ENCODE measurements at regions not wholly inside any gene's neighbourhood (a gene's known extent, or its start where the extent isn't known, plus 50 kb on each side); places are given as distances from the start of the nearest gene placed in this dataset.
A peak's percentile ranks its signal among the peaks of the same experiment; 100 is the strongest.

DNA sequence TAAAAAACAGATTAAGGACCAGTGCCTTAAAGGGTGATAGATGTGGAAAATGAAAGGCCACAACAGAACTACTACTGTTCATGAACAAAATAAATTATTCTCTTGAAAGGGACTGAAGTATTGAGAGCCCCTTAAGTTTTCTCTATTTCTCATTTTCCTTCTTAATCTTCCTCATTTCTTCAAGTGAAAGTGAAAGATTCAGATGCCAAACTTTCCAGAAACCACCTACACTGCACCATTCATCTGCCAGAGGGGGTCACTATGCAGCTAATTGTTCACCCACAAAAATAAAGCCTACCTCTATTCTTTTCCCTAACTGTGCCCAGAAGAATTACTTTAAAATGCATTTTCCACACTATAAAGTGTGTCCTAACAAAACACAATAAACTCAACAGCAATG is 140.1 kb downstream of the NR4A2 start:
- Histone ChIP-seq H3K27ac (ENCODE audit: extremely low read depth, low read depth, low read length) (no peak overlapping the region), H3K79me2 (ENCODE audit: control insufficient read depth, insufficient read depth, low read length) (no peaks in the 10 kb centered on the region), H3K4me1 (replicated peaks in 1 of 2; ENCODE audit: control insufficient read depth in 2 of 2, insufficient read depth in 2 of 2, low read length in 2 of 2) (no peaks in the 10 kb centered on the region), H3K4me2 (ENCODE audit: insufficient read depth, low read length) (no peak overlapping the region), H3K4me3 (no peak overlapping the region), H3K9me1 (ENCODE audit: control insufficient read depth, insufficient read depth, low read length) (no peaks in the 10 kb centered on the region), H2AFZ (ENCODE audit: low read depth, low read length) (no peak overlapping the region), H3K36me3 (ENCODE audit: control insufficient read depth, insufficient read depth, low read length) (no peaks in the 10 kb centered on the region), H3K27me3 (ENCODE audit: control insufficient read depth in 2 of 2, insufficient read depth in 2 of 2, low read length in 2 of 2) (no peaks in the 10 kb centered on the region), H3K9me3 (replicated peaks; ENCODE audit: control insufficient read depth, insufficient read depth, low read depth, low read length) (no peaks in the 10 kb centered on the region; the same call in 1 of the 2 replicates), H4K20me1 (replicated peaks; ENCODE audit: control insufficient read depth, insufficient read depth, low read length) (no peaks in the 10 kb centered on the region), H3K9ac (ENCODE audit: insufficient read depth in 1 of 2, low read depth in 2 of 2, low read length in 2 of 2) (no peak overlapping the region)
- intact Hi-C loops (cut with micrococcal nuclease) (loop anchor here (2.0 to 10.0 kb wide), 4 partner anchors 140 to 1000 kb away; partner anchors contain the start of gene NR4A2), in situ Hi-C loops (cut with MboI) (no loop called here)
- CTCF ChIA-PET (ENCODE audit: low intra/inter-chr PET ratio) = no interaction called here
- DNase-seq (ENCODE audit: extremely low read depth in 1 of 4, low spot score in 3 of 4) = no peak
- FAIRE-seq = no peak
- TF ChIP-seq CTCF (IDR thresholded peaks at IDR 0.05 in 2 of 3, conservative IDR thresholded peaks at IDR 0.05 in 1 of 3; ENCODE audit: insufficient read depth in 2 of 3, low read depth in 1 of 3, low read length in 3 of 3) (peak in 2 of 3 experiments; percentile 4 to 52; a peak in 2 of 6 replicates), RAD21 (CRISPR knock-in tag; conservative IDR thresholded peaks at IDR 0.05 in 1 of 2, IDR thresholded peaks at IDR 0.05 in 1 of 2) (peak; percentile 31 to 55; a peak in 3 of 4 replicates), REST (IDR thresholded peaks at IDR 0.05; ENCODE audit: borderline replicate concordance) (peak; percentile 32; the same call in 1 of the 2 replicates), REST (CRISPR knock-in tag; IDR thresholded peaks at IDR 0.05; ENCODE audit: low read depth) (no peak), SMC3 (conservative IDR thresholded peaks at IDR 0.05; ENCODE audit: insufficient read depth, low read depth, low read length) (0 out of 2 replicates have a peak, but pooled peaks have one; percentile 13), AFF1 (IDR thresholded peaks at IDR 0.05; ENCODE audit: low read depth in 1 of 2, partially characterized antibody in 2 of 2) (no peak), PML (IDR thresholded peaks at IDR 0.05; ENCODE audit: low read length) (no peak)
- no TSS peak for BruUV-seq (replicated peaks)
- peak; percentile 64; the same call in 2 of the 3 replicates for ATAC-seq
- POLR2A ChIA-PET = no interaction called here

Data from K562 (cell line).